Amygdala (tissue), 56 donors: ENCODE measurements at regions not wholly inside any gene's neighbourhood (a gene's known extent, or its start where the extent isn't known, plus 50 kb on each side); places are given as distances from the start of the nearest gene placed in this dataset.

Experiments
- DNase-seq, 56 donors: peaks; one replicate each; lab custom pipeline; 2025; lab: John Stamatoyannopoulos, UW

DNA sequence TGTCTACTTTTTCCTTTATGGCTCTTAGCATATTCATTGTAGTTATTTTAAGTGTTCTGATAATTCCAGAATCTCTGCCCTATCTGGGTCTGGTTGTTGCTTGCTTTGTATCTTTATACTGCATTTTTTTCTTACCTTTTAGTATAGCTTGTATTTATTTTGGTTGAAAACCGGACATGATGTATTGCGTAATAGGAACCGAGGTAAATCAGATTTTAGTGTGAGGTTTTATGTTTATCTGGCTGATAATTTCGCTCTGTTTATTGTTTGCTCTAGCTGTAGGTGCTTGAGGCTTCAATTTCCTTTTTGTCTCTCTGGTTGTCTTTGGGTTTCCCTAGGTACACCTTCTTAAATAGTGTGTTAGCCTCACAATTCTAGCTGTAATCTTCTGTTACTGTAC is 263.8 kb upstream of the LCORL start:
- no peak for DNase-seq

DNA sequence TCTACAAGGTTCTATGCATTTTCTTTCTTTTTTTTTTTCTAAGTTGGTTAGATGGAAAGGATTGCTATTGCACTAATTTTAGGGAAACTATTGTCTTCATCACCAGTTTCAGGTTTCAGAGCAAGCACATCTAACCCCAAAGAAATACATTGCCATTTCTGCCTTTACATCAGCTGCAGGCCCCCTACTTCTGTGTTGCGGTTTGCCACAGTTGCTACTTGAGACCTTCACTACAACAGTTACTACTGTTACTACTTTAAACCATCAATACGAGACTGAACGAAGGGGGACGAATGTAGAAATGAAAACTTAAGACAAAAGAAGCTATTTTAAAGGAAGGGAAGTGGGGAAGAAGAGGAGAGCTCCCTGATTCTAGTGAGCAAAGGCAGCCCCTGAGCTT is 256.7 kb upstream of the LCORL start:
- DNase-seq: no peak

DNA sequence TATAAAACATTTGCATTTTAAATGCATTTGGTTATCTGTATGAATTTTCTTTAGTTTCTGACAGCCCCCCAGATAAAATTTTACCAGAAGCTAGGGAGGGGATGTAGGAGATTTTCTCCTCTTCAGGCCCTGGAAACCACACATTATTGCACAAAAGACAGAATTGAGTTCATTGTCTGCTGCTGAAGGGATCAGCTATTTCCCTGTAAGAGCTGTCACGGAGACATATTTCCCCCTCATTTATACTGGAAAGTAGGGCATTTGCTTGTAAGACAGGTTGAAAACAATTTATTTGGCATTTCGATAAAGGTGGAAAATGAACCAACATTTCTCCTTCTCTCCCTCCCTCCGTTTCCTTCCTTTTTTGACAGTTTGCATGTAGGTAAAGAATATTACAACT is 241.3 kb upstream of the LCORL start:
- DNase-seq: no peak

DNA sequence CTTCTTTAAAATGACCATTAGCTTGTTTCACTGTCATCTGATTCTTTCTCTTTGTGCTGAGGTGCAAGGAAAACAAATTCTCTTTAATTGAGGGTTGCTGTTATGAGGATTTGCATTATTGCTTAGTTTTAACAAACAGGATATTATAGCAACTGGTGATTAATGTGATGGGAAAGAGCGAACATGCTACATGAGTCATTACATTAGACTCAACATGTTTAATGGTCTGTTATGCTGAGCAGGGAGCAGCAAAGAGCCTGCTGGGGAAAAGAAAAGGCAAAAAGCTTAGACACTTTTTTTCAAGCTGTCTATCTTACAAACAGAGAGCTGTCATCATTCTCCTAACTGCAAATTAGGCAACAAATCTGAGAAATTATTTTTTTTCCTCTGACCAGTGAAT is 230.5 kb upstream of the LCORL start:
- DNase-seq: no peak

DNA sequence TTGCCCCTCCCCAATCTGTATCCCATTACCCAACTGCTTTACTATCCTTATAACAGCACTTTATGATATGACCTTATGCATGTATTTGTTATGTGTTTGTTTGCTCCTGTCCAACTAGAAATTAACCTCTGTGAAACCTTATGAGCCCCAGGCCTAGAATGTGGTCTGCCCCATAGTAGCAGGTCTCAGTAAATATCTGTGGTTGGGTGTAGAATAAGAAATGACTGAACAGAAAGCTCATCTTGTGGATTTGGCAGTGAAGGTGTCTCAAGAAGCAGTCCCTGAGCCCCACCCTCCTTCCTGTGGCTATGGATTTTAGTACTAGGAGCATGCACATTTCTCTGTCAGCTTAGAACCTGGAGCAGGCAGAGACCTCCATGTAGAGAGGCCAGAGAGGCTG is 229.0 kb upstream of the LCORL start:
- DNase-seq: no peak

DNA sequence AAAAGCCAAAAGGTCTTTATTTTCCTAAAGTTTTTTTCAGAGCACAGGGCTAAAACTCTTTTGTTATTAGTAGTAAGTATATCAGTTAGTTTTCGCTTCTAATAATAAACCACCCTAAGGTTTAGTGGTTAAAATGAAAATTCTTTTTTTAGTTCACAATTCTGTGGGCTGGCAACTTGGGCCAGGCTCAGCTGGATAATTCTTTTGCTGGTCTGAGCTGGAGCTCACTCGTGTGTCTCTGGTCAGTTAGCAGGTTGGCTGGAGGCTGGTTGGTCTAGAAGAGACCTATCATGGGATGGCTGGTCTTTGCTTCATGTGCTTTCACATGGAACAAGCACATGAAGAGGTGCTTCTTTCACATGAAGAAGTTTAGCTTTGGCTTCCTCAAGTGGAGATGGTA is 227.1 kb upstream of the LCORL start:
- DNase-seq: no peak

DNA sequence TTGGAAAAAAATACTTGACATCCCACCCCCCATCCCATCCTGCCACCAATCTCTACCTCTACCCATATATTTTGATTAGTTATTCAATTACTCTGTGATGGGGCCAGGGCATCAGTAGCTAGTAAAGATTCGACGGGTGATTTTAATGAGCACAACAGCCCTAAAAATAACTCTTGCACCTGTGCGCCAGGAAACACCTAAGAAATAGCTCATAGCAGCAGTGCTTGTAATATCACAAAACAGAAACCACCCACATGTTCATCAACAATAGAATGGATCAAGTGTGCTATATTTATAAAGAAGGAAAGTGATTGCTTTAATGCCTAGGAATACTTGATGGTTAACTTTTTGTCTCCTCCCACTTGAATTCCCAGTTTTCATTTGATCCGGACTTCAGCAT is 225.6 kb upstream of the LCORL start:
- DNase-seq: no peak

DNA sequence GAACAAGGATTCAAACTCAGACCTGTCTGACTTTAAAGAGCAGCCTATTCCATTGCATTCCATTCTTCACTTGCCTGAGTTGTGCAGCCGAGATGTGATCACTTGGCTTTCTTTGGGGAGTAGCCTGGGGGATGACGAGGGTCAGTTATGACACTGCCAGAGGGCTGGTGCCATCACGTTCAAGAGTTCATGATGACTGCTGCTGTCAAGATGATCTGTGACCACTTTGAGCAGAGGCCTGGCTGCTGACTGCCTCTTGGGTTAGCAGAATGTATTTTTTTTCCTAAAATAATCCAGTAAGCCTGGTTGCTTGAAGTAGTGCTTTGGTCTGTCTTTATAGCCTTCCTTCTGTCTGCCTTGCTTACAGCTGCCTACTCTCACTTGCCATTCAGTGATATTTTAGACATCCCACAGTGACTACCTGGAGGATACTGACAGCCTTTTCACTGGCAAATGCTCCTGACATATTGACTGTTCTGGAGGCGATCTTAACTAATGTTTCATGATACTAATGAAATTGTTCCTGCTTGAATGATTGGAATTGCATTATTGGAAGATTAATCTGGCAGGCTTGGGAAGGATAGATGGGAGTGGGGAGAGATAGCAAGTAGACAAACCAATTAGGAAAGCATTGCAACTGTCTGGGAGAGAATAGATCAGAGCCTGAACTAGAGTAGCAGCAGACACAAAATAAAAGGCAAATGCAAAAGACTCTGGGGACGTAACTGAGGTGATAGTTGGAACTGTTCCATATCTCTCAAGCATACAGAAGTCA is 221.6 kb upstream of the LCORL start:
- DNase-seq: no peak

DNA sequence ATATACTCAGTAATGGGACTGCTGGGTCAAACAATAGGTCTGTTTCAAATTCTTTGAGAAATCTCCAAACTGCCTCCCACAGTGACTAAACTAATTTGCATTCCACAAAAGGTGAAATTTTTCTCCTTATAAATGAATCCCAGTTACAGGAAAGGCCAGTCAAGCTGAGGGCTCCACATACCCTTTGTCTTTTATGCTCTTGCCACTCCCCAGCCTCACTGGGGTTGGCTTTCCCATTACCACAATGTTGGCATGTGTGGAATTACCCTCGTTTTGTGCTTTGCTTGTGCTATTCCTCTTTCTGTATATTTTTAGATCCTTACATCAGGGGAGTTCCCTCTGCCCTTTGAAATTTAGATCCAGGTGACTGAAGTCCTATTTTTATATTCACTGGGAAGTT is 220.2 kb upstream of the LCORL start:
- no peak for DNase-seq

DNA sequence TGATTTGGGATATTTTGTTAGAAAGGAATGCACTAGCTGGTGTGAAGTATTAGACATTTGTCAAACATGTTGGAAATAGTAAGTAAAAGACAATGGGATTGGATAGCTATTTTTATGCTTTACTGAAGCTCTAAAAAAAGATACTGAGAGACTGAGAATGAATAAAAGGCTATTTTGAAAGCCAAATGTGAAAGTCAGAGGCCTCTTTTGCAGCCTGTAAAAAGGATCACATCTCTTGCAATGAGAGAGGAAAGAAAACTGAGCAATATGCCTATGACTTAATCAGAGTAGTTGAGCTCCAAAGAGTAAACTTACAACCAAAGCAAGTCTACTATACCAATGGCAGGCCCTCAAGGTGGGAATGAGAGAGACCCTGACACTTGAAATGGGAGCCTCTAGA is 212.6 kb upstream of the LCORL start:
- no peak for DNase-seq

DNA sequence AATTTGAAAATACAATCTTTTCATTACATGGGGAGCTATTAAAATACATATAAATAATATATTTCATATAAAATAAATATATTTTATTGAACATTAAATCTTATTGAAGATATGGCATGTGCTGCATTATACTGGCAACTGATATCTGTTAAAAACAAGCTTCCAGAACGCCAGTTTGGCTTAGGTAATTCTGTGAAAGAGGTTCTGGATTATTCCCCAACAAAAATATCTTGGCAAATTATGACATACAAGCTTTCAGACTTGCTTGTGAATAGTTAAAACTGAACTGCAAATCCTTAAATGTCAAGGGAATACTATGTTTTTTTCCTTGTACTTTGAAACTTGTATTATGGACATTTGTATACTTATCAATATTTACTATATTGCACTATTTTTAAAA is 210.2 kb upstream of the LCORL start:
- no peak for DNase-seq

DNA sequence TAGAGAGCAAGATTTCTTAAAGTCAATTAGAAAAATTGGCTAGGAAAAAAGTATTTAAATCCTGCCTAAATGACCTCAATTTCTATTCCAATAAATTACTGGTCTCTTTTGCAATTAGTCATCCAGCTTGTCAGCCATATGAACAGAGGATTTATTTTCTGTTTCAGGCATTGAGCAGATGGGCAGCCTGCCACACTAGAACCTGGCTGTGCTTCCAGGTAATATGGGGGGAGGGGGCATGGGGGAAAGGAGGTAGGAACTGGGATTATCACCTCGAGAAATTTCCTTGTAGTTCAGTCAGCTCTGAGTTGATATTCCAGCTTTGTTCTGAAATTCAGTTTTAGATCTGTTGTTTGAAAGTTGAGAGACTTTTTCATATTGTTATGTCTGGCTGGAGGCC is 206.3 kb upstream of the LCORL start:
- no peak for DNase-seq

DNA sequence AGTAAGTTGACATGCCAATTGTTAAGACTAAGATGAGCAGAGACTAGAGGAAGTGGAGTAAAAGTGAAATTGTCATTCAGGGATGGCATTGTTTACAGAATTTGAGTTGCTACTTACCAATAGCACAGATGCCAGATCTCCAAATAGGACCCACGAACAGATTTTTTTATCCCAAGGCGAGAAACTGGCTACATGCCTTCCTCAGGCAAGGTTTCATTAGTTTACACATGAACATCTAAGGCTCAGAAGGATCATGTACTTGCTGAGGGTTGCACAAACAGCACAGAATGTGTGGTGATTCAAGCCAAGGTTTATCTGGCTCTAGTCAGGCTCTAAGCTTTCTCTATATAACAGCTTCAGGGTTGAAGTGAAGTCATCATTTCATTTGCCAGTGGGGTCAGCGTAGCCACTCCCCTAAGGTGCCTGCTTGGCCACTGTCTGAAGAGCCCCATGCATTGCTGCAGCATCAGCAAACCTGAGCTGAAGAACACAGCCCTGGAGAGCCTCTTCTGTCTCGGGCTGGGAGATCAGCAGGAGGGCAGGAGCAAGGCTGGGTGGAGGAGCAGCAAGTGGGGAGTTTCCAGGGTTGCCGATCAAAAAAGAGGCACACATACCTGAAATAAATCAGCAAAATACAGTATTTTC is 193.0 kb upstream of the LCORL start:
- no peak for DNase-seq

DNA sequence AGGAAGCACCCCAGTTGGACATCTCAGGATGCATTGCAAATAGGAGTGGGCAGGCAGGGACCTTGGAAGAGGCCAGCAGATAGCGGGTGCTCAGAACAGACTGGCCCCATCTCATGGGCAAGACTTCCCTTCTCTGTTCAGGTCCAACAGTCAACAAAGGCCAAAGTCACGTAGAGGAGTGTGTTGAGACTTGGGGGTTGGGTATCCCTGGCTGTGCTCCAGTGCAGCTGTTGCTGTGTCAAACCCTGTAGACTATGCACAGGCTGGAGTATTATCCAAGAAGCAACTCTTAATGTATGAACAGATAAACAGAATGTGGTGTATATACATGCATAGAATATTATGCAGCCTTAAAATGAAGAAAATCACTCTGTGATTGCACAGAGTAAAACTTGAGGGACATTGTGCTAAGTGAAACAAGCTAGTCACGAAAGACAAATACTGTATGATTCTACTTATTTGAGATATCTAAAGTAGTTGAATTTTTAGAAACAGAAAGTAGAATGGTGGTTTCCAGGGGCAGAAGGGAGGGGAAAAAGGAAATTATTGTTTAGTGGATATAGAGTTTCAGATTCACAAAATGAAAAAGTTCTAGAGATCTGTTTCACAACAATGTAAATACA is 192.1 kb upstream of the LCORL start:
- DNase-seq: no peak

DNA sequence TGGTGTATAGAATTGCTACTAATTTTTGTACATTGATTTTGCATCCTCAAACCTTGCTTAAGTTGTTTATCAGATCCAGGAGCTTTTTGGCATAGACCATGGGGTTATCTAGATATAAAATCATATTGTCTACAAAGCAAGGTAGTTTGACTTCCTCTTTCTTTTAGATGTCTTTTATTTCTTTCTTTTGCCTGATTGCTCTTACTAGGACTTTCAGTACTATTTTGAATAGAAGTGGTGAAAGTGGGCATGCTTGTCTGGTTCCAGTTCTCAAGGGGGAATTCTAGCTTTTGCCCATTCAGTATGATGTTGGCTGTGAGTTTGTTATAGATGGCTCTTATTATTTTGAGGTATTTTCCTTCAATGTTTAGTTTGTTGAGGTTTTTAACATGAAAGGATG is 187.9 kb upstream of the LCORL start:
- no peak for DNase-seq

DNA sequence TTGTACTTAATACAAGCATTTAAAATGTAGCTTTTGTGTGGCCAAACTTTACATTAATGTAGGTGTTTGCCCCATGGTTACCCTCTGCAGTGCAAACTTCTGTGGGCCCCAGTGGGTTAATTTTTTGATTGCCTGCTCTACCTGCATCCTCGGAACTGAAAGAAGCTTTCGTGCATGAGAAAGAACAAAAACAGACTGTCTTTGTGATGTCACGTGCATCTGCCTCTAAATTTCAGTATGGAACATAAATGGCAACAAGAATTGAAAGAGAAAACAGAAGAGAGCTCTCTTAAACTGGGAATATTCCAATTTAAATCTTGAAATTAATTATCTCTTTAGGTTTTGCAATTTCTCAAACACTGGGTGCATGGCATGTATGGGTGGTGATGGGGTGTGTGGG is 182.4 kb upstream of the LCORL start:
- DNase-seq: no peak

DNA sequence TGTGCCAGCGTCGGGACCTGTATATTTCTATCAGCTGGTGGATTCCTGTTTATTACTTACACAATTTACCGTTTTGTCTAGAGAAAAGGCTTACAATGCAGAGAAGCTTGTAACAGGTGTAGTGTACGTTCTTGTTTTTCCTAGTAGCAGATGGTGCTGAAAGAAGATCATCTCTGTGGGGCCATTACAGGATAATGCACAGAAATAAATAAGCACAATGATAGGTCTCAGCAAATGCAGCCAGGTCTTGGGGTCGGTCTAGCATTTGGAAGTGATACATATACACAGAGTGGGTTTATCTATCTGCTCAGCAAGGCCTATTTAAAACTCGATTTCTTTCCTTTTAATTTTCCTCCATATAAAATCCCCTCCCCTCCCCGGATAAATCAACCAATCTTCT is 180.9 kb upstream of the LCORL start:
- DNase-seq: no peak

DNA sequence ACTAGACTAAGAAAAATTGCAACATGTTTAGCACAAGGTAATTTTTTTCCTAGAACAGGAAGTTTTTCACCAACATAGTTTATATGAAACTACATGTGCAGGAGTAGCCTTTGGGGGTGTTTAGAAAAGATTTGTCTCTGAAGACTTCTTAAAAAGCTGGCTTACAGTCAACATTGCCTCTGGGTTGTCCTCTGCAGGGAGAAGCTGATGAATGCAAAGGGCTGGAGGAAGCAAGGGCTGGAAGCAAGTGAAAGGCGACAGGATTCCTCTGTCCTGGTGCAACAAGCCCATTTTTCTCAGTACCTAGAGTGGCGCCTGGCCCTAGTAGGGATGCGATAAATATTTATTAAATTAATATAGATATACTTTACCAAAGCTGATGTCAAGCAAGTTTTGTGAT is 180.3 kb upstream of the LCORL start:
- no peak for DNase-seq

DNA sequence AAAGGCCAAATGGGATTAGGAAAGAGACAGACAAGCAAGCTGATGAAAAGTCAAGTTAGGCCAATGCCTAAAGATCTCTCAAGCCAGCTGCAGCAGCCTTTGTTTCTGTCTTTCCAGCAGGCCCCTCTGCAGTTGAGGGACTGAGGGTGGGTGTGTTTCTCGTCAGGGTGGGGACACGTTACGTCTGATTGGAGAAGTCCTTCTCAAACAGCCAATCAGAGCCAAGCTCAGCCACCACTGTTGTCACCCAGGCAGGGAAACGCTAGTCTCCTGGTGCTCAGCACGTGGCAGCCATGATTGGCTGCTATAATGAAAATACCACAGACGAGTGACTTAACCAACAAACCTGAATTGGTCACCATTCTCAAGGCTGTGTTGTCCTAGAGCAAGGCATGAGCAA is 177.1 kb upstream of the LCORL start:
- DNase-seq: no peak

DNA sequence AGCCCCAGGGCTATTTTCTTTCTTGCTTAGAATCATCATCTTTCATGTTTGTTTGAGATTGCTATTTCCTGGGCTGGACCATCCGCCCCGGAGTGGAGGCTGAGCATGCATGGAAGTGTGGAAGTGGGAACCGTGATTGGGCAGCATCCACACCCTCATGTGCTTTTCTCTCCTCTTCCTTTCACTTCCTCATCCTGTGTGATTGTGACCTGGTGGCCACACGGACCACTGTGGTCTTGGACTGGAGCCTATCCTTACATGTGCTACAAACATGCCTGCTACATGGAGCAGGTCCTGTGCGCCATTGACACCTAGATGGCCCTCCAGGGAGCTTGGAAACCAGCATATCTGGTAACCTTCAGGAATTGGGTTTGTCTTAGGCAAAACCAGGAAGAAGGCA is 175.9 kb upstream of the LCORL start:
- no peak for DNase-seq

DNA sequence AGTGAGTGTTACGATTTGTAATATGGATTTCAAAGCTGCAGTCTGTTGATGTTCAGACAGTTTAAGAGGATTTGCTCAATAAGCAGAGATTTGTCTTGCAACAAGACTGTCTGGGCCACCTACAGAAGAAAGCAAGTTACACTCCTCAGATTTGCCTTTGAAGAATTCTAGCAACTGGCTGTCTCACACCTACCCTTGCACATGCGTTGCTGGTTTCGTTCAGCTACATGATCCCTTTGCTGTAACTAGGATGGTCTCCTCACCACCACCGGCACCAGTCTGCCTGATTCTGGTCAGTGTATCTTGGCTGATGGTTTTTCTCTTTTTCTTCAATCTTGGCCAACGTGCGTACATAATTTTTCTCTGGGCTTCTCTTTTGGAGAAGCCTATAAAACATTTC is 172.7 kb upstream of the LCORL start:
- DNase-seq: no peak

DNA sequence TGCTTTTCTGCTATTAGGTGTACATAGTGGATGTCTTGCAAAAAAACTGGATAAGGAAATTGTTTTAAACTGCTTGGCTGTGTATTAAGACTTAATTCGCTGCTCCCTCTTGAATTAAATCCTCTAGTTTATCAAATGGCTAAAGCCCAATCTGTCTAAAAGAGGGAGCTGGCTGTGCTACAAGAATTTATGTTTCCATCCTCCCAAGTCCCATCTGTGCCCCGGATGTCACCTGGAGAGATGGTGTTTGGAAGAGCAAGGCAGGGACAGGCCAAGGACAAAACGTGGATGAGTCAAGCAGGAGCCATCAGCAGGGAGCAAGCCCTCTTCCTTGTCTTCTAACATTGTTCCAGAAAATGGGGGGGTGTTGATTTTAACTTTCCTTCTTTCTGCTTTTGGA is 171.3 kb upstream of the LCORL start:
- no peak for DNase-seq
